Smooth muscle cell (in vitro differentiated cells): ENCODE measurements at regions not wholly inside any gene's neighbourhood (a gene's known extent, or its start where the extent isn't known, plus 50 kb on each side); places are given as distances from the start of the nearest gene placed in this dataset.

Experiments
- DNase-seq: peaks from one replicate; lab custom pipeline; 2025; ENCODE audit not compliant: unreplicated experiment; lab: John Stamatoyannopoulos, UW
- H2AFZ ChIP-seq: fragments of 200-600 bp; sonication (generic); 2 replicates; pipeline ENCODE4 v1.6.0; 2016; ENCODE audit warnings: antibody characterized with exemption, low read depth, mild to moderate bottlenecking
- H3F3A ChIP-seq: fragments of 200-600 bp; sonication (generic); 2 replicates; pipeline ENCODE4 v1.6.0; 2017; ENCODE audit warnings: antibody characterized with exemption, low read depth
- H3K27ac ChIP-seq: fragments of 200-600 bp; sonication (generic); 2 replicates; pipeline ENCODE4 v1.5.1; 2016; ENCODE audit warnings: low read depth, mild to moderate bottlenecking
- H3K27me3 ChIP-seq: fragments of 200-600 bp; sonication (generic); 2 replicates; pipeline ENCODE4 v1.6.1; 2016; ENCODE audit warnings: low read depth, mild to moderate bottlenecking
- H3K36me3 ChIP-seq: fragments of 200-600 bp; sonication (generic); 2 replicates; pipeline ENCODE4 v1.5.1; 2016; ENCODE audit warnings: low read depth
- H3K4me1 ChIP-seq: fragments of 200-600 bp; sonication (generic); 2 replicates; pipeline ENCODE4 v1.5.1; 2016; ENCODE audit warnings: low read depth
- H3K4me2 ChIP-seq: fragments of 200-600 bp; sonication (generic); 2 replicates; pipeline ENCODE4 v1.6.0; 2016; ENCODE audit warnings: mild to moderate bottlenecking
- H3K4me3 ChIP-seq: fragments of 200-600 bp; sonication (generic); 2 replicates; pipeline ENCODE4 v1.5.1; 2016; ENCODE audit warnings: mild to moderate bottlenecking
- H3K79me2 ChIP-seq: fragments of 200-600 bp; sonication (generic); 2 replicates; pipeline ENCODE4 v1.6.0; 2016; ENCODE audit warnings: low read depth, mild to moderate bottlenecking
- H3K9ac ChIP-seq: fragments of 200-600 bp; sonication (generic); 2 replicates; pipeline ENCODE4 v1.6.0; 2016; ENCODE audit warnings: low read depth
- H3K9me3 ChIP-seq: fragments of 200-600 bp; sonication (generic); replicated peaks from 2 replicates; pipeline ENCODE4 v1.5.1; 2016; ENCODE audit warnings: low read depth
- H4K20me1 ChIP-seq: fragments of 200-600 bp; sonication (generic); 2 replicates; pipeline ENCODE4 v1.6.0; 2016; ENCODE audit warnings: low read depth
- CTCF ChIP-seq: fragments of 200-600 bp; sonication (generic); IDR thresholded peaks from 2 replicates; pipeline ENCODE4 v1.5.1; 2017; ENCODE audit warnings: borderline replicate concordance, mild to moderate bottlenecking, antibody characterized with exemption; ENCODE audit not compliant: insufficient read depth, poor library complexity, severe bottlenecking
- WGBS: methylation state at CpG from one replicate; pipeline ENCODE4 v1.1.7; 2016; ENCODE audit warnings: low lambda C conversion rate; 5-methylcytosine and 5-hydroxymethylcytosine counted together

- Histone ChIP-seq H4K20me1 (no peaks in the 10 kb centered on the region), H3K9me3 (no peaks in the 10 kb centered on the region), H3K4me3 (no peak overlapping the region), H3K27ac (no peak overlapping the region), H3F3A (no peaks in the 10 kb centered on the region), H3K36me3 (no peaks in the 10 kb centered on the region), H2AFZ (no peak overlapping the region), H3K79me2 (no peaks in the 10 kb centered on the region), H3K4me2 (no peak overlapping the region), H3K27me3 (no peaks in the 10 kb centered on the region), H3K4me1 (no peaks in the 10 kb centered on the region), H3K9ac (no peak overlapping the region)
- 58% methylated on average over 7 of the region's 7 CpGs for WGBS
- TF ChIP-seq CTCF = no peak
- DNase-seq = no peak
These were observed 230.0 kb downstream of the ACTR3 start for GRCh38 chr2:114119862-114120261.

- H3K36me3 ChIP-seq = no peaks in the 10 kb centered on the region
- H4K20me1 ChIP-seq = no peaks in the 10 kb centered on the region
- H2AFZ ChIP-seq = no peak overlapping the region
- DNase-seq = no peak
- H3K9ac ChIP-seq = no peak overlapping the region
- H3K27me3 ChIP-seq = no peaks in the 10 kb centered on the region
- H3K79me2 ChIP-seq = no peaks in the 10 kb centered on the region
- no peaks in the 10 kb centered on the region for H3K9me3 ChIP-seq
- 82% methylated on average over 10 of the region's 10 CpGs for WGBS
- no peaks in the 10 kb centered on the region for H3F3A ChIP-seq
- no peak overlapping the region for H3K4me3 ChIP-seq
- no peak overlapping the region for H3K4me2 ChIP-seq
- no peak overlapping the region for H3K27ac ChIP-seq
- H3K4me1 ChIP-seq = no peaks in the 10 kb centered on the region
- TF ChIP-seq CTCF = no peak
These were observed 233.0 kb downstream of the ACTR3 start for GRCh38 chr2:114122930-114123329.

- no peaks in the 10 kb centered on the region for H4K20me1 ChIP-seq
- WGBS = 81% methylated on average over 3 of the region's 3 CpGs
- no peak overlapping the region for H3K9ac ChIP-seq
- H3K4me2 ChIP-seq = no peak overlapping the region
- H3K4me3 ChIP-seq = no peak overlapping the region
- H3K4me1 ChIP-seq = no peaks in the 10 kb centered on the region
- no peak for TF ChIP-seq CTCF
- no peak for DNase-seq
- H3K27ac ChIP-seq = no peak overlapping the region
- H3K9me3 ChIP-seq = no peaks in the 10 kb centered on the region
- H2AFZ ChIP-seq = no peak overlapping the region
- no peaks in the 10 kb centered on the region for H3F3A ChIP-seq
- H3K27me3 ChIP-seq = no peaks in the 10 kb centered on the region
- no peaks in the 10 kb centered on the region for H3K36me3 ChIP-seq
- no peaks in the 10 kb centered on the region for H3K79me2 ChIP-seq
These were observed 234.0 kb downstream of the ACTR3 start for GRCh38 chr2:114123925-114124324.

- no peak for DNase-seq
- no peak overlapping the region for H3K9ac ChIP-seq
- no peaks in the 10 kb centered on the region for H4K20me1 ChIP-seq
- no peaks in the 10 kb centered on the region for H3K79me2 ChIP-seq
- H3K36me3 ChIP-seq = no peaks in the 10 kb centered on the region
- H3F3A ChIP-seq = no peaks in the 10 kb centered on the region
- H3K4me1 ChIP-seq = no peaks in the 10 kb centered on the region
- H2AFZ ChIP-seq = no peak overlapping the region
- no peaks in the 10 kb centered on the region for H3K27me3 ChIP-seq
- H3K4me3 ChIP-seq = no peak overlapping the region
- 65% methylated on average over 2 of the region's 2 CpGs for WGBS
- no peaks in the 10 kb centered on the region for H3K9me3 ChIP-seq
- H3K4me2 ChIP-seq = no peak overlapping the region
- no peak for TF ChIP-seq CTCF
- no peak overlapping the region for H3K27ac ChIP-seq
These were observed 237.5 kb downstream of the ACTR3 start for GRCh38 chr2:114127372-114127771.
